ENCODE measurements at regions not wholly inside any gene's neighbourhood (a gene's known extent, or its start where the extent isn't known, plus 50 kb on each side); places are given as distances from the start of the nearest gene placed in this dataset.

DNA sequence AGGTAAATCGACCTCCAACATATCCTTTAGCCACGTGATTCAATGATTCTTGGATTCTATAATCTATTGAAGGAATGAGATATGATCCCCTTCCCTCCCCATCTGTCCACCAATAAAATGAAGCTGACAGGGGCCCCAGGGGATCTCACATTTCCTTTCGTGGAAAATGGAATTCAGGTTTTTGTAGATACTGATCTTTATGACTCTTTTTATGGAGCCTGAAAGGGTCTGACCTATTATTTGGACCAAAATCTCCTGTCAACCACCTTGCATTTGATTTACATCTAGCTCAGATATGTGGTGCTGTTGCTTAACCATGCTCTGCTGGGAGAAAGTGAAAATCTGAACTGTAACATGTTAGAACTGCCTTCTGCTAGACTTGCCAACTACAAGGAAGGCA lies 234.0 kb upstream of the CXCL12 start:
- 57 to 62% methylated on average over 3 of the region's 3 CpGs for WGBS, 2 donors
- H3K27ac ChIP-seq, result no peak overlapping the region
- no peak for TF ChIP-seq CTCF (IDR thresholded peaks at IDR 0.05)
- no peak for TF ChIP-seq POLR2A (IDR thresholded peaks at IDR 0.05)
- H3K4me3 ChIP-seq, result no peak overlapping the region
- no peaks in the 10 kb centered on the region for H3K27me3 ChIP-seq
- no peaks in the 10 kb centered on the region for H3K9me3 ChIP-seq
- DNase-seq (no peak), ATAC-seq (no peak)
- no peaks in the 10 kb centered on the region for H3K4me1 ChIP-seq
- H3K36me3 ChIP-seq (replicated peaks in 1 of 2; ENCODE audit: insufficient read depth in 1 of 2, low read depth in 2 of 2), result no peaks in the 10 kb centered on the region
- intact Hi-C loops (cut with DNase I), result no loop called here

- ATAC-seq (no peak), DNase-seq (no peak)
- no peak overlapping the region for H3K4me3 ChIP-seq
- H3K27me3 ChIP-seq, result no peaks in the 10 kb centered on the region
- intact Hi-C loops (cut with DNase I), result no loop called here
- no peaks in the 10 kb centered on the region for H3K36me3 ChIP-seq (replicated peaks in 1 of 2; ENCODE audit: insufficient read depth in 1 of 2, low read depth in 2 of 2)
- no peak overlapping the region for H3K27ac ChIP-seq
- TF ChIP-seq CTCF (IDR thresholded peaks at IDR 0.05) (no peak), POLR2A (IDR thresholded peaks at IDR 0.05) (no peak)
- no peaks in the 10 kb centered on the region for H3K4me1 ChIP-seq
- no peaks in the 10 kb centered on the region for H3K9me3 ChIP-seq
- WGBS, 2 donors, result 0% methylated on average over 1 of the region's 1 CpG
Observed at GRCh38 chr10:44619521-44619920, 234.6 kb upstream of the CXCL12 start.

DNA sequence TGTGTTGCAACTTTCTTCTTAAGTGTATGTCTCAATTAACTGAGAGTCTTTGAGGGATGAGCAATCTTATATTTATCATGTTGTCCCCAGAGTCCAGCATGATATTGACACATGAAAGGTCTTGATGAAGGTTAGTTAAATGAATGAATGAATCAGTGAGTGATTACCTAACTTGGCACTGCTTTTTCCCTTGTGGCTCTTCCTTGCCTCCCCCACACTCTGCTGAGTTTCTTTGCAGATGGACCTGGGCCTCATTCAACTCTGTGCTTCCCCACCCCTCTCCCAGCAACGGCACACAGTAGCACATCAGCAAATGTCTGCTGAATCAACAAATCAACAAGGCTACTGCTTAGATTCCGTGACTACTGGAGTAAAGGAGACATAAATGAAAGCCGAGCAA lies 235.1 kb upstream of the CXCL12 start:
- intact Hi-C loops (cut with DNase I), result no loop called here
- ATAC-seq, result no peak
- WGBS, 2 donors, result 48 to 63% methylated on average over 3 of the region's 3 CpGs
- no peak overlapping the region for H3K27ac ChIP-seq
- no peaks in the 10 kb centered on the region for H3K4me1 ChIP-seq
- TF ChIP-seq CTCF (IDR thresholded peaks at IDR 0.05), result no peak
- TF ChIP-seq POLR2A (IDR thresholded peaks at IDR 0.05), result no peak
- H3K36me3 ChIP-seq (replicated peaks in 1 of 2; ENCODE audit: insufficient read depth in 1 of 2, low read depth in 2 of 2), result no peaks in the 10 kb centered on the region
- peak in 1 of 4 donors; percentile 17 for DNase-seq
- no peaks in the 10 kb centered on the region for H3K27me3 ChIP-seq
- no peak overlapping the region for H3K4me3 ChIP-seq
- H3K9me3 ChIP-seq, result no peaks in the 10 kb centered on the region

DNA sequence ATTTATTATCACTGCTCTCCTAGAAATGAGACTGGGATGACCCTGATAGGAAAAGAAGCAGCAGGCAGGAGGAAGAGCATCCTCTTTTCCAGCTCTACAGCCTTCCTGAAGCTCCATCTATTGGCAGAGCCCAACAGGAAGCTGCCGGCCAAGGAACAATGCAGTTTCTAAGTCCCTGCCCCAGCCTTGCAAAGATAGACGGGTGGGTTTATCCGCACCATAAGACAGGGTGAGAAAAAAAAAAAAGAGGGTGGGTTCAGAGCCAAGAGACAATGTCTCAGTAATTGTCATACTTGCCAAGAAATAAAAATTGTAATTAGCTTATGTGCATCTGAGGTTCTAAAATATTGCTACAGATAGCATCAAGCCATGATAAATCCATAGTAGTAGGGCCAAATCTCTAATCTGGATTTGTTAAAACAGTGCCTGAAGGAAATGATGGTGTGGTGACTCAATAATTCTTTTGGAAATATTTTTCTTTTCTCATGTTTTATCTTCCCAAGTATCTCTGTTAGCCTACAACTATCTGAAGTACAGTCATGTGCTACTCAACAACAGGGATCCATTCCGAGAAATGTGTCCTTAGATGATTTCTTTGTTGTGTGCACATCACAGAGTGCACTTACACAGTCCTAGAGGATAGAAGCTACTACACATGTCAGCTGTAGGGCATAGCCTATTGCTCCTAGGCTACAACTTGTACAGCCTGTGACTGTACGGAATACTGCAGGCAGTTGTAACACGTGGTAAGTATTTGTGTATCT lies 242.9 kb upstream of the CXCL12 start:
- no peak overlapping the region for H3K27ac ChIP-seq
- intact Hi-C loops (cut with DNase I), result no loop called here
- WGBS, 2 donors, result 71 to 86% methylated on average over 6 of the region's 6 CpGs
- TF ChIP-seq POLR2A (IDR thresholded peaks at IDR 0.05) (no peak), CTCF (IDR thresholded peaks at IDR 0.05) (no peak)
- no peak overlapping the region for H3K4me3 ChIP-seq
- H3K9me3 ChIP-seq, result no peaks in the 10 kb centered on the region
- H3K4me1 ChIP-seq, result no peaks in the 10 kb centered on the region
- DNase-seq (no peak), ATAC-seq (no peak)
- no peaks in the 10 kb centered on the region for H3K27me3 ChIP-seq
- H3K36me3 ChIP-seq (replicated peaks in 1 of 2; ENCODE audit: insufficient read depth in 1 of 2, low read depth in 2 of 2), result no peaks in the 10 kb centered on the region

DNA sequence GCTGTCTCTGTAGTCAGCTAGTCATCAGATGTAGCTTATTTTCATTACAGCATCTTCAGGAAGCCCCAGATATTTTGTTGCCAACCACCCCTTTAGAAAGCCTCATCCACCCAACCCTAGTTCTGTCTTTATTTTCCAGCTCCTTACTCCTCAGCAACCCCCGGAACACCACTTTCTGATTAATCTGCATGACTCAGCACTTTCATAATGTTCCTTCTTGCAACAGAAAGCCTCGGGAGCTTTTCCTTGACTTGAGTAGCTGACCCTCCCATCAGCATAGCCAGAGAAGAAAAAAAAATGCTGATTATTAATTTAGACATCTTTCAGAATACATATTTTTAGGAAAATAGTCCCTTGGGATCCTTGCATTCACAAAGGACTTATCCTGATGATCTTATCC lies 244.0 kb upstream of the CXCL12 start:
- ATAC-seq, result no peak
- TF ChIP-seq CTCF (IDR thresholded peaks at IDR 0.05), result no peak
- no peak for TF ChIP-seq POLR2A (IDR thresholded peaks at IDR 0.05)
- peak in 1 of 4 donors; percentile 25 for DNase-seq

More for the DNA sequence above, 244.0 kb upstream of the CXCL12 start:
- WGBS, 2 donors, result 6 to 21% methylated on average over 2 of the region's 2 CpGs
- Histone ChIP-seq H3K9me3 (no peaks in the 10 kb centered on the region), H3K36me3 (replicated peaks in 1 of 2; ENCODE audit: insufficient read depth in 1 of 2, low read depth in 2 of 2) (no peaks in the 10 kb centered on the region), H3K27ac (no peak overlapping the region), H3K4me3 (no peak overlapping the region), H3K27me3 (no peaks in the 10 kb centered on the region), H3K4me1 (no peaks in the 10 kb centered on the region)
- intact Hi-C loops (cut with DNase I), result no loop called here

All from body of pancreas (tissue), 4 donors.